MM.1S (cell line): ENCODE measurements at regions not wholly inside any gene's neighbourhood (a gene's known extent, or its start where the extent isn't known, plus 50 kb on each side); places are given as distances from the start of the nearest gene placed in this dataset.

Experiments
- DNase-seq: peaks from one replicate; pipeline ENCODE4 v3.0.0-alpha.2; 2015
- H2AFZ ChIP-seq: fragments of 300-600 bp; sonication (generic); 2 replicates; pipeline ENCODE4 v1.6.0; 2016; ENCODE audit warnings: antibody characterized with exemption, low read length
- H3F3A ChIP-seq: fragments of 300-600 bp; sonication (generic); 2 replicates; pipeline ENCODE4 v1.6.1; 2016; ENCODE audit warnings: mild to moderate bottlenecking, antibody characterized with exemption, low read length, moderate library complexity, mixed read lengths; ENCODE audit not compliant: insufficient read depth
- H3K27ac ChIP-seq: fragments of 300-600 bp; sonication (generic); 2 replicates; pipeline ENCODE4 v1.5.1; 2016; ENCODE audit warnings: mild to moderate bottlenecking, low read length
- H3K27me3 ChIP-seq: fragments of 300-600 bp; sonication (generic); replicated peaks from 2 replicates; pipeline ENCODE4 v1.6.0; 2016; ENCODE audit warnings: low read length; ENCODE audit not compliant: insufficient read depth
- H3K36me3 ChIP-seq: fragments of 300-600 bp; sonication (generic); replicated peaks from 2 replicates; pipeline ENCODE4 v1.6.1; 2016; ENCODE audit warnings: mild to moderate bottlenecking, low read length, mixed read lengths; ENCODE audit not compliant: insufficient read depth
- H3K4me1 ChIP-seq: fragments of 300-600 bp; sonication (generic); 2 replicates; pipeline ENCODE4 v1.6.1; 2016; ENCODE audit warnings: low read length, mixed read lengths
- H3K4me2 ChIP-seq: fragments of 300-600 bp; sonication (generic); 2 replicates; pipeline ENCODE4 v1.6.0; 2016; ENCODE audit warnings: low read depth, low read length
- H3K4me3 ChIP-seq: fragments of 300-600 bp; sonication (generic); 2 replicates; pipeline ENCODE4 v1.5.1; 2016; ENCODE audit warnings: low read length, mixed read lengths
- H3K79me2 ChIP-seq: fragments of 300-600 bp; sonication (generic); 2 replicates; pipeline ENCODE4 v1.6.1; 2016; ENCODE audit warnings: mixed run types, low read length, mixed read lengths
- H3K9ac ChIP-seq: fragments of 300-600 bp; sonication (generic); 2 replicates; pipeline ENCODE4 v1.6.1; 2016; ENCODE audit warnings: low read length, mixed read lengths
- H3K9me2 ChIP-seq: fragments of 300-600 bp; sonication (generic); replicated peaks from 2 replicates; pipeline ENCODE4 v1.6.1; 2016; ENCODE audit warnings: mild to moderate bottlenecking, low read length, mixed read lengths; ENCODE audit not compliant: insufficient read depth
- H3K9me3 ChIP-seq: fragments of 300-600 bp; sonication (generic); replicated peaks from 2 replicates; pipeline ENCODE4 v1.6.1; 2016; ENCODE audit warnings: mild to moderate bottlenecking, low read length, mixed read lengths; ENCODE audit not compliant: insufficient read depth
- H4K20me1 ChIP-seq: fragments of 300-600 bp; sonication (generic); 2 replicates; pipeline ENCODE4 v1.6.1; 2016; ENCODE audit warnings: mild to moderate bottlenecking, low read length, moderate library complexity, mixed read lengths; ENCODE audit not compliant: insufficient read depth
- CTCF ChIP-seq: fragments of 300-600 bp; sonication (generic); IDR thresholded peaks from 2 replicates; pipeline ENCODE4 v1.5.1; 2016; ENCODE audit warnings: antibody characterized with exemption, low read length, mixed read lengths
- EZH2 ChIP-seq: fragments of 300-600 bp; sonication (generic); optimal IDR thresholded peaks from 2 replicates; pipeline ENCODE3; 2017; ENCODE audit warnings: low read depth, mild to moderate bottlenecking, antibody characterized with exemption, low read length, mixed read lengths
- EZH2phosphoT487 ChIP-seq: fragments of 300-600 bp; sonication (generic); IDR thresholded peaks from 2 replicates; pipeline ENCODE4 v1.6.1; 2018; ENCODE audit warnings: antibody characterized with exemption, low read length

DNA sequence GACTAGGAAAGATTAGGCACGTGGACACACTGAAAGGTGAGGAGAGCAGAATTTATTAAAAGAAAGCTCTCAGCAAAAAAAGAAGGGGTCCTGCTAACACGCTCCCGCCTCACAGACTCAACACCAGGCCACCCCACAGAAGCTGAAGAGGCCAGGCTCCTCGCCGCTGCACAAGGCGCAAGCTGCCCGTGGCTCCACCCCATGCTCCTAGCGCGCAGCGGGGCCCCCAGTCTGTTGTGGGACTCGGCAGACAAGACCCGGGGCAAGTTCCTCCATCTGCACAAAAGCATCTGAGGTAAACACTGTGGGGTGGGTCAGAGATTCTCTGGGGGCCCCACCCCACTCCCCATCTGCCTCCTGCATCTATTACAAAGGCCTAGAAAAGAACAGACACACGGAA lies 1462.4 kb downstream of the EFNB2 start:
- Histone ChIP-seq H3K79me2 (no peaks in the 10 kb centered on the region), H3K4me3 (no peak overlapping the region)

GRCh38 chr13:105070452-105070851 lies 1465.0 kb downstream of the EFNB2 start:
- Histone ChIP-seq H3F3A (no peaks in the 10 kb centered on the region), H3K27ac (no peak overlapping the region), H3K4me3 (no peak overlapping the region), H3K9me3 (no peaks in the 10 kb centered on the region), H3K9me2 (no peaks in the 10 kb centered on the region), H3K27me3 (no peaks in the 10 kb centered on the region), H3K9ac (no peak overlapping the region), H3K4me1 (no peaks in the 10 kb centered on the region), H3K79me2 (no peaks in the 10 kb centered on the region), H3K36me3 (no peaks in the 10 kb centered on the region), H3K4me2 (no peak overlapping the region), H4K20me1 (no peaks in the 10 kb centered on the region), H2AFZ (no peak overlapping the region)
- no peak for DNase-seq
- TF ChIP-seq EZH2 (no peak), CTCF (no peak), EZH2phosphoT487 (no peak)

More for the DNA sequence above, 1462.4 kb downstream of the EFNB2 start:
- DNase-seq: no peak
- Histone ChIP-seq H3K9ac (no peak overlapping the region), H3K9me3 (no peaks in the 10 kb centered on the region), H3K4me2 (no peak overlapping the region), H3K27me3 (no peaks in the 10 kb centered on the region), H3K4me1 (no peaks in the 10 kb centered on the region), H3F3A (no peaks in the 10 kb centered on the region), H3K36me3 (no peaks in the 10 kb centered on the region), H3K9me2 (no peaks in the 10 kb centered on the region), H3K27ac (no peak overlapping the region), H4K20me1 (no peaks in the 10 kb centered on the region), H2AFZ (no peak overlapping the region)
- no peak for TF ChIP-seq CTCF
- no peak for TF ChIP-seq EZH2phosphoT487

- Histone ChIP-seq H3K27me3 (no peaks in the 10 kb centered on the region), H3K36me3 (no peaks in the 10 kb centered on the region), H3K79me2 (no peaks in the 10 kb centered on the region), H3K4me2 (no peak overlapping the region), H3K4me3 (no peak overlapping the region), H3F3A (no peaks in the 10 kb centered on the region), H2AFZ (no peak overlapping the region), H3K9me3 (no peaks in the 10 kb centered on the region), H3K9ac (no peak overlapping the region), H3K9me2 (no peaks in the 10 kb centered on the region), H3K27ac (no peak overlapping the region), H3K4me1 (no peaks in the 10 kb centered on the region), H4K20me1 (no peaks in the 10 kb centered on the region)
- TF ChIP-seq EZH2 (no peak), EZH2phosphoT487 (no peak), CTCF (no peak)
- DNase-seq: no peak
These were observed 1466.4 kb downstream of the EFNB2 start for GRCh38 chr13:105069106-105069505.

DNA sequence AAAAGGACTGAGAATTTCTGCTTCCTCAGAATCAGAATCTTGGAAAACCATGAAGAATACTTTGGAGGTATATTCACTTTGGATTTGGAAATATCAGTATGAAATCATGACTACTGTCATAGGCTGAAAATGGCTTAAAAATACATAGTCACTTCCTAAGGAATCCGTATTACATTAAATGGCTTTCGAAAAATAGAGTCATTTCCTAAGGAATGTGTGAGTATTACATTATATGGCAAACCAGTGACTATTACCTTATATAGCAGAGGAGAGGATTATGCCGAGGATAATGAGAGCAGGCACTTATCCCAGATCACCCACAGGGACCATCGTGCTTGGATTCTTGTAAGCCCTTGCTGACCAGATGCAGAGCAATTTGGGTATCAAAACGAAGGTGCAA lies 1471.8 kb downstream of the EFNB2 start:
- Histone ChIP-seq H3K4me3 (no peak overlapping the region), H3K9me2 (no peaks in the 10 kb centered on the region), H4K20me1 (no peaks in the 10 kb centered on the region), H3K36me3 (no peaks in the 10 kb centered on the region), H3K79me2 (no peaks in the 10 kb centered on the region), H3K4me1 (no peaks in the 10 kb centered on the region), H3K9me3 (no peaks in the 10 kb centered on the region), H3K9ac (no peak overlapping the region), H3K4me2 (no peak overlapping the region), H2AFZ (no peak overlapping the region), H3K27me3 (no peaks in the 10 kb centered on the region), H3K27ac (no peak overlapping the region), H3F3A (no peaks in the 10 kb centered on the region)
- DNase-seq: no peak
- TF ChIP-seq EZH2phosphoT487 (no peak), CTCF (no peak), EZH2 (no peak)
